ENCODE measurements at regions not wholly inside any gene's neighbourhood (a gene's known extent, or its start where the extent isn't known, plus 50 kb on each side); places are given as distances from the start of the nearest gene placed in this dataset.

DNA sequence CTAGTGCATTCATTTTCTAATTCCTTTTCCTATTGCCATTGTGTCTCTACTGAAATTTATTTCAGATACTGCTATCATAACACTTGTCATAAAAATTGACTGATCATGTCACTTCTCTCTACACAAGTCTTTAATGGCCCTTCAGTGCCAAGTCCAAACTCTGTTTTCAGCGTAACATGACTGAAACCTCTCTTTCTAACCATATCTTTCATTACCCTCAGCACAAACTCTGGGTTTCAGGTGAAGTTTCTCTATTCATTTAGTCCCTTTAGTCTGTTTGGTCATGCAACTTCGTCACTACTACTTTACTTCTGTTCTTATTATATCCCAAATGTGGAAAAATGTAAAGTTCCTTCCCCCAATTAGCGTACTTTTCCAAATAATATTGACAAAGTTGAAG is 234.9 kb downstream of the OGFRL1 start:
- no peak overlapping the region for H4K91ac ChIP-seq (ENCODE audit: low read depth, low read length)

DNA sequence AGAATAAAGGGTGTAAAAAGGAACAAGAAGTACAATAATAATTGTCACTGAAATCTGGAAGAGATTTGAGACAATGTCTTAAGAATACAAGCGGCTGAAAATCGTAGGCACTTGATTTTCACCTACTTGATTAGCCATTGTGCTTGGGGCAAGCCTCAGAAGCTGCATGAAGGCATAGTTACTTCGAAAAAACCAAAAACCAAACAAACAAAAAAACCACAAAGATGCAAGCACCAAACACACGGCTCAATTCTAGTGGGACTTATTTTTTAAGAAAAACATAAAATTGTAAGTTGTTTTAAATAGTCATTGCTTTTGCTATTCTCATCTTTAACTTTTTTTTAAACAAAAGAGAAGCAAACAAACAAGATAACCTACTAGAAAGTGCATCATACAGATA is 235.6 kb downstream of the OGFRL1 start:
- no peaks in the 10 kb centered on the region for H3K79me2 ChIP-seq (ENCODE audit: control insufficient read depth, insufficient read depth, low read length, poor library complexity)
- no peak overlapping the region for H4K91ac ChIP-seq (ENCODE audit: low read depth, low read length)

More for the DNA sequence above, 234.9 kb downstream of the OGFRL1 start:
- Histone ChIP-seq H3K9me3 (ENCODE audit: insufficient read depth, low read depth, low read length) (no peaks in the 10 kb centered on the region), H3K79me1 (ENCODE audit: low read length) (peaks cover 6% of the 10 kb centered on the region), H3K9ac (ENCODE audit: low read length) (no peak overlapping the region), H4K8ac (ENCODE audit: low read depth, low read length) (no peak overlapping the region), H3K27me3 (ENCODE audit: insufficient read depth, low read length) (no peaks in the 10 kb centered on the region), H2BK5ac (ENCODE audit: low read depth, low read length, poor library complexity) (no peak overlapping the region), H2AK5ac (ENCODE audit: low read length) (no peak overlapping the region), H3K27ac (ENCODE audit: low read depth, low read length) (no peak overlapping the region), H3K4me1 (ENCODE audit: control insufficient read depth in 1 of 2, insufficient read depth in 2 of 2, low read length in 2 of 2) (peaks cover 0 to 5% of the 10 kb centered on the region in 2 experiments), H2BK12ac (ENCODE audit: low read length) (no peak overlapping the region), H2BK120ac (ENCODE audit: insufficient read depth, low read length, poor library complexity) (no peak overlapping the region), H3K4me2 (ENCODE audit: low read length) (no peak overlapping the region), H3K36me3 (ENCODE audit: control insufficient read depth in 1 of 2, insufficient read depth in 2 of 2, low read length in 2 of 2) (no peaks in the 10 kb centered on the region), H3K79me2 (ENCODE audit: control insufficient read depth, insufficient read depth, low read length, poor library complexity) (no peaks in the 10 kb centered on the region), H3K4ac (ENCODE audit: low read depth, low read length) (no peak overlapping the region), H3K23ac (ENCODE audit: low read length) (no peak overlapping the region), H3K18ac (ENCODE audit: low read length) (no peak overlapping the region), H4K12ac (ENCODE audit: low read depth, low read length) (no peak overlapping the region), H2AFZ (ENCODE audit: insufficient read depth, low read length, poor library complexity) (no peak overlapping the region), H3K14ac (ENCODE audit: low read length) (no peak overlapping the region), H3K4me3 (ENCODE audit: low read depth, low read length) (no peak overlapping the region)
- DNase-seq, result no peak
- WGBS (ENCODE audit: extremely low coverage, insufficient coverage, insufficient read length), result no CpG with 5 or more reads among the region's 3 CpGs

DNA sequence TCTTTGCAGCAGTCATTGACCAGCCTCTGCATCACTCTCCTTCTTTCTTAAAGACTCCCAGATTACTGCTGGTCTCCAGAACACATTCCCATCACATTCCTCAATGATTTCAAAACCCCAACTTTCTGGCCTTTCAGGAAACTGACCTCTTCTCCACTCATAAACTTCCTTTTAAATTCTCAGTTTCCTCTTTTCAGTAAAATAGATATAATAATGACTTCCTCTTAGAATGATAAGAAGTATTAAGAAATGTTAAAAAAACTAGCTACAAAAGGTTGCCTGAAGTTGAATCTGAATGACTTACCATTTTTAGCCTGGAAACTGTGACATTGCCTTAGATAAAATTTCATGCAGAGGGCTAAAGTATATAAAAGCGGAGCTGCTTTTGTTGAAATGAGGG is 239.3 kb downstream of the OGFRL1 start:
- Histone ChIP-seq H3K9ac (ENCODE audit: low read length) (no peak overlapping the region), H3K36me3 (ENCODE audit: control insufficient read depth in 1 of 2, insufficient read depth in 2 of 2, low read length in 2 of 2) (no peaks in the 10 kb centered on the region), H4K12ac (ENCODE audit: low read depth, low read length) (no peak overlapping the region), H3K18ac (ENCODE audit: low read length) (no peak overlapping the region), H3K4ac (ENCODE audit: low read depth, low read length) (no peak overlapping the region), H3K14ac (ENCODE audit: low read length) (no peak overlapping the region), H2AFZ (ENCODE audit: insufficient read depth, low read length, poor library complexity) (no peak overlapping the region), H3K79me2 (ENCODE audit: control insufficient read depth, insufficient read depth, low read length, poor library complexity) (no peaks in the 10 kb centered on the region), H3K27ac (ENCODE audit: low read depth, low read length) (peak overlapping the region; percentile 74), H3K79me1 (ENCODE audit: low read length) (peaks cover 15% of the 10 kb centered on the region), H3K4me1 (ENCODE audit: control insufficient read depth in 1 of 2, insufficient read depth in 2 of 2, low read length in 2 of 2) (peaks cover 6 to 11% of the 10 kb centered on the region in 2 experiments), H4K91ac (ENCODE audit: low read depth, low read length) (peak overlapping the region; percentile 70), H3K4me3 (ENCODE audit: low read depth, low read length) (no peak overlapping the region), H3K9me3 (ENCODE audit: insufficient read depth, low read depth, low read length) (no peaks in the 10 kb centered on the region), H2BK120ac (ENCODE audit: insufficient read depth, low read length, poor library complexity) (peak overlapping the region; percentile 63), H2BK5ac (ENCODE audit: low read depth, low read length, poor library complexity) (peak overlapping the region; percentile 39), H3K27me3 (ENCODE audit: insufficient read depth, low read length) (no peaks in the 10 kb centered on the region), H3K23ac (ENCODE audit: low read length) (no peak overlapping the region), H2BK12ac (ENCODE audit: low read length) (no peak overlapping the region), H2AK5ac (ENCODE audit: low read length) (no peak overlapping the region), H3K4me2 (ENCODE audit: low read length) (no peak overlapping the region), H4K8ac (ENCODE audit: low read depth, low read length) (no peak overlapping the region)
- WGBS (ENCODE audit: extremely low coverage, insufficient coverage, insufficient read length), result no CpG with 5 or more reads among the region's 1 CpG
- no peak for DNase-seq

More for the DNA sequence above, 235.6 kb downstream of the OGFRL1 start:
- H3K4ac ChIP-seq (ENCODE audit: low read depth, low read length), result no peak overlapping the region
- H3K9ac ChIP-seq (ENCODE audit: low read length), result no peak overlapping the region
- no peak overlapping the region for H2AK5ac ChIP-seq (ENCODE audit: low read length)
- H3K4me1 ChIP-seq (ENCODE audit: control insufficient read depth in 1 of 2, insufficient read depth in 2 of 2, low read length in 2 of 2), result peaks cover 0 to 5% of the 10 kb centered on the region in 2 experiments
- no peak overlapping the region for H2BK12ac ChIP-seq (ENCODE audit: low read length)
- H2BK120ac ChIP-seq (ENCODE audit: insufficient read depth, low read length, poor library complexity), result no peak overlapping the region
- no peak overlapping the region for H3K4me3 ChIP-seq (ENCODE audit: low read depth, low read length)
- peaks cover 6% of the 10 kb centered on the region for H3K79me1 ChIP-seq (ENCODE audit: low read length)
- no peaks in the 10 kb centered on the region for H3K36me3 ChIP-seq (ENCODE audit: control insufficient read depth in 1 of 2, insufficient read depth in 2 of 2, low read length in 2 of 2)
- no peak overlapping the region for H3K4me2 ChIP-seq (ENCODE audit: low read length)
- no peak overlapping the region for H3K18ac ChIP-seq (ENCODE audit: low read length)
- DNase-seq, result no peak
- H3K27ac ChIP-seq (ENCODE audit: low read depth, low read length), result no peak overlapping the region
- no peak overlapping the region for H2BK5ac ChIP-seq (ENCODE audit: low read depth, low read length, poor library complexity)
- H3K27me3 ChIP-seq (ENCODE audit: insufficient read depth, low read length), result no peaks in the 10 kb centered on the region
- H3K9me3 ChIP-seq (ENCODE audit: insufficient read depth, low read depth, low read length), result no peaks in the 10 kb centered on the region
- H2AFZ ChIP-seq (ENCODE audit: insufficient read depth, low read length, poor library complexity), result no peak overlapping the region
- WGBS (ENCODE audit: extremely low coverage, insufficient coverage, insufficient read length), result no CpG with 5 or more reads among the region's 4 CpGs
- no peak overlapping the region for H4K8ac ChIP-seq (ENCODE audit: low read depth, low read length)
- no peak overlapping the region for H3K14ac ChIP-seq (ENCODE audit: low read length)
- no peak overlapping the region for H4K12ac ChIP-seq (ENCODE audit: low read depth, low read length)
- no peak overlapping the region for H3K23ac ChIP-seq (ENCODE audit: low read length)

DNA sequence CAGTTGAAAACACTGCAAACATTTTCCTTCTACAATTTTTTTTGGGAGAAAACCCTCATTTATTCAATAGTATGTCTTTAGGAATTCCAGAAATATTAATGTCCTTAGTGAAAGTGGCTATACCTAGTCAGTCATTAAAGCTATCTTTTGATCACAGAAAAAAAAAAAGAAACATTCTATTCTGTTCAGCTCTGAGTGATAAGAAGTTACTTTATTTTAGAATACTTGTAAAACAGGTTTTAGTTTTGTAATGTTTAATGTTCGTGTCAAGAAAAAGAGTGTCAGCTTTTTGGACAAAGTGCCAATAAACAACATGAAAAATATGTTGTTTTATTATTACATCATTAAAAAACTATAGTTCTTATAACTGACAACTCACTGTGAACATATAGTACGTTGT is 240.4 kb downstream of the OGFRL1 start:
- Histone ChIP-seq H3K4me3 (ENCODE audit: low read depth, low read length) (no peak overlapping the region), H3K4me1 (ENCODE audit: control insufficient read depth in 1 of 2, insufficient read depth in 2 of 2, low read length in 2 of 2) (peaks cover 6 to 11% of the 10 kb centered on the region in 2 experiments), H2AFZ (ENCODE audit: insufficient read depth, low read length, poor library complexity) (no peak overlapping the region), H3K23ac (ENCODE audit: low read length) (no peak overlapping the region), H3K36me3 (ENCODE audit: control insufficient read depth in 1 of 2, insufficient read depth in 2 of 2, low read length in 2 of 2) (no peaks in the 10 kb centered on the region), H3K4me2 (ENCODE audit: low read length) (no peak overlapping the region), H4K12ac (ENCODE audit: low read depth, low read length) (no peak overlapping the region), H2BK12ac (ENCODE audit: low read length) (no peak overlapping the region), H3K14ac (ENCODE audit: low read length) (no peak overlapping the region), H4K8ac (ENCODE audit: low read depth, low read length) (no peak overlapping the region), H3K79me2 (ENCODE audit: control insufficient read depth, insufficient read depth, low read length, poor library complexity) (no peaks in the 10 kb centered on the region), H3K9me3 (ENCODE audit: insufficient read depth, low read depth, low read length) (no peaks in the 10 kb centered on the region), H3K79me1 (ENCODE audit: low read length) (peaks cover 15% of the 10 kb centered on the region), H3K9ac (ENCODE audit: low read length) (no peak overlapping the region), H3K18ac (ENCODE audit: low read length) (no peak overlapping the region), H3K27me3 (ENCODE audit: insufficient read depth, low read length) (no peaks in the 10 kb centered on the region), H2BK120ac (ENCODE audit: insufficient read depth, low read length, poor library complexity) (no peak overlapping the region), H3K4ac (ENCODE audit: low read depth, low read length) (no peak overlapping the region), H4K91ac (ENCODE audit: low read depth, low read length) (no peak overlapping the region), H2AK5ac (ENCODE audit: low read length) (no peak overlapping the region), H3K27ac (ENCODE audit: low read depth, low read length) (no peak overlapping the region), H2BK5ac (ENCODE audit: low read depth, low read length, poor library complexity) (no peak overlapping the region)
- DNase-seq, result peak in 1 of 2 donors; percentile 83
- no CpG with 5 or more reads among the region's 2 CpGs for WGBS (ENCODE audit: extremely low coverage, insufficient coverage, insufficient read length)
